CD4-positive, alpha-beta T cell treated with Interleukin-6 at 100 ng/mL for 8 hours (primary cell): ENCODE measurements at regions not wholly inside any gene's neighbourhood (a gene's known extent, or its start where the extent isn't known, plus 50 kb on each side); places are given as distances from the start of the nearest gene placed in this dataset.
"Not testable (repeated sequence)": the region's sequence is repeated elsewhere in the genome, so short reads cannot be mapped to it uniquely, and the experiment has no call there.

Experiments used
- DNase-seq: peaks from one replicate; pipeline ENCODE4 v3.0.0-alpha.2; 2020; ENCODE audit warnings: mixed read lengths, low spot score

DNA sequence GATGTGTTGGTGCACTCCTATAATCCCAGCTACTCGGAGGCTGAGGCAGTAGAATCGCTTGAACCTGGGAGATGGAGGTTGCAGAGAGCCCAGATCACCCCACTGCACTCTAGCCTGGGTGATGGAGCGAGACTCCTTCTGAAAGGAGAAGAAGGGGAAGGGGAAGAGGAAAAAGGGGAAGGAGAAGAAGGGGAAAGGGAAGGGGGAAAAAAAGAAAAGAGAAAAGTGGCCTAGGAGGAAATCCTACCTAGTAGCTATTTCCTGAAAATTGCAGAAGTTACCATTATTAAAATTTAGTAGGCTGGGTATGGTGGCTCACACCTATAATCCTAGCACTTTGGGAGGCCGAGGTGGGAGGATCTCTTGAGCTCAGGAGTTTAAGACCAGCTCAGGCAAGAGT, 67.4 kb downstream of the ARRDC3 start:
- DNase-seq = no peak

GRCh38 chr5:91313757-91314673, 69.1 kb downstream of the ARRDC3 start:
- DNase-seq = peak; percentile 91

GRCh38 chr5:91312698-91313097, 70.4 kb downstream of the ARRDC3 start:
- no peak for DNase-seq

- peak; percentile 82 for DNase-seq
These were observed 71.2 kb downstream of the ARRDC3 start for GRCh38 chr5:91311697-91312501.

GRCh38 chr5:91311168-91311696, 71.9 kb downstream of the ARRDC3 start:
- no peak for DNase-seq

GRCh38 chr5:91308157-91308556, 75.0 kb downstream of the ARRDC3 start:
- DNase-seq = not testable (repeated sequence)

DNA sequence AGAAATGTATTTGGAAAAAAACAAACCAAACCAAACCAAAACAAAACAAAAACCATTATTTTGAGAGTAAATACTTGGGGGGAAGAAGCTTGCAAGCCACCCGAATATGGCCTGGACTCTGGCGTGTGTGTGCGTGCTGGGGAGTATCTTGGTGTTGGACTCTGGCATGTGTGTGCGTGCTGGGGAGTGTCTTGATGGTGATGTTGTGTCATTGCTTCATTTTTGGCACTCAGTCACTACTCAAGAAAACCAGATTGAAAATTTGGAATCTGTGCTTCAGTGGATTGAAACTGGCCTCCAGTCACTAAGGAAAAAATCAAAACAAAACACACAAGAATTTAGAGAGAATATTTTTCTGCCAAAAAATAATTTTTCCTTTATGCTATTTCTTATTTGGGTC, 76.1 kb downstream of the ARRDC3 start:
- DNase-seq = no peak

DNA sequence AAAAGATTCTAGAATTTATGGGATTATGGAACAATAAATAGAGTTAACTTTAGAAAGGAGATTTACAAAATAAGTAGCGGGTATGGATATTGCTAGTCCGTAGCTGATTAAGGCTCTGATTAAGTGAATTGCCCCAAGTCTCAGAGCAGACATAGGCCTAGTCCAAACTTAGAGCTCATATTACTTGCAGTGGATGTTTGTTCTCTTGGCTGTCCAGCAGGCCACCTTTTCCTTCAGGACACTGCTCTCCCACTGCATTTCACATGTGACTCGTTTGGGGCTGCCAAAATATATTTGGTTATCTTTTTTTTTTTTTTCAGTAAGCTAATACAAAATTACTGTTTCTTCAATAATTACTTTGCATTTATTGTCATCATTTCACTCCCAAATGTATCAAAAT, 76.6 kb downstream of the ARRDC3 start:
- no peak for DNase-seq

GRCh38 chr5:91305640-91306039, 77.5 kb downstream of the ARRDC3 start:
- no peak for DNase-seq

DNA sequence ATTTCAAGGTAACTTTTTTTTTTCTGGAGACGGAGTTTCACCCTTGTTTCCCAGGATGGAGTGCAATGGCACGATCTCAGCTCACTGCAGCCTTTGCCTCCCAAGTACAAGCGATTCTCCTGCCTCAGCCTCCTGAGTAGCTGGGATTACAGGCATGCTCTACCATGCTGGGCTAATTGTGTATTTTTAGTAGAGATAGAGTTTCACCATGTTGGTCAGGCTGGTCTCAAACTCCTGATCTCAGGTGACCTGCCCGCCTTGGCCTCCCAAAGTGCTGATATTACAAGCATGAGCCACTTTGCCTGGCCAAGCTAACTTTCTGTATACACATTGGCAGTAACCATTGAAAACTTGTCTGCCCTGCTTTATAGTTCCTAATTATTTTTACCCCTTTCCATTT, 79.1 kb downstream of the ARRDC3 start:
- DNase-seq = not testable (repeated sequence)

DNA sequence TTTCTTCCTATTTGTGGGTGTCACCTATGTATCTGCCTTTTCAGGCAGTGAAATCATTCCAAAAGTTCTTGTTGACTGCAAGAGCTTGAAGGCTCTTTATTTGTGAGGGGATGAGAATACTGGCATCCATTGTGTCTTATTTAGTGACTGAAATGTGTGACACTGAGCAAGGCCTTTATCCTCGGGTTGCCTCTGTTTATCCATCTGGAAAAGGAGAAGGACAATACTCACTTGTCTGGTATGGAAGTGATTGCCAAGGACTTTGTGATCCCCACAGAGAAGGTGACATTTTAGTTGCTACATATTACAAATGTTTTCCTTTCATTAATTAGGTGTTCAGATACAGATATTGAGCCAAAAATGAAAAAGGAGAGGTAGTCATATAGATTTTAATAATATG, 80.2 kb downstream of the ARRDC3 start:
- DNase-seq = no peak

DNA sequence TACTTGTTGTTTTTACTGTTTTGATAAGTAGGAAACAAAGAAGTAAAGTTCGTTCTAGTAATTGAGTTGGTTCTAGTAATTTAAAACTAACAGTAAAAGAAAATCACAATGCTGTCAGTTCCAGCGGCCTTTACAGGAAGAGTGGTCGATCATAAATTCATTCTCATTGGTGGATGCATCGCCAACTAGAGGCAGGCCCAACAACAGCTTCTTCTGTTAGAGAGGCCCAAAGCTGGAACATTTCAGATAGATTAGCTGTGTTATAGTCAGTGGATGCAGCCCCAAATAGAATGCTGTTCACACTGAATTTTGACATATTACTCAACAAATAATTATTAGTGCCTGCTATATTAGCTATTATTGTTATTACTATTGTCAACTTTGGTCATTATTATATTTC, 80.8 kb downstream of the ARRDC3 start:
- no peak for DNase-seq

DNA sequence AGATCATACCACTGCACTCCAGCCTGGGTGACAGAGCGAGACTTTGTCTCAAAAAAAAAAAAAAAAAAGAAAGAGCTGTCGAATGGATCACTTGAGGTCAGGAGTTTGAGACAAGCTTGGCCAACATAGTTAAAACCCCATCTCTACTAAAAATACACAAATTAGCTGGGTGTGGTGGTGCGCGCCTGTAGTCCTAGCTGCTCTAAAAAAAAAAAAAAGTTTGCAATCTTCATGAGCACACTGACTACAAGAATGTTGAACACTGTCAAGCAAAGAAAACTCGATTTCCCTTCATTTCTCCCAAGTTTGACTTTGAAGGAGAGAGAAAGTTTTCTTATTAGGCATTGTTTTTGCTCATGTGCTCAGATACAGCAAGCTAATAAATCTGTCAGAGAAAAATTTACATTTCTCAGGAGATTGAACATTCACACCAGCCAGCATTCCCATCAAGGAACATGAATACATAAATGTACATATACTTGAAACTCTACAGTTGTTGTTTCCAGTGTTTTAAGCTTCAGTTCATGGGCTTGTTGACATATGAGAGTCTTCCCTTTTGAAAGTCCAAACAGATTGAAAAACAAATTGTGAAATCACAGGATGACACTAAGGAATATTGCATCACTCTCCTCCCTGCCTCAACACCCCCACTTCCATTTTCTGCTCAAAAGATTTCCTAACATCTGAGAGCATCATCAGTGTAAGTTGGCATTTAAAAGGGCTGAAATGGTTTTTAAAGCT, 81.8 kb downstream of the ARRDC3 start:
- no peak for DNase-seq

DNA sequence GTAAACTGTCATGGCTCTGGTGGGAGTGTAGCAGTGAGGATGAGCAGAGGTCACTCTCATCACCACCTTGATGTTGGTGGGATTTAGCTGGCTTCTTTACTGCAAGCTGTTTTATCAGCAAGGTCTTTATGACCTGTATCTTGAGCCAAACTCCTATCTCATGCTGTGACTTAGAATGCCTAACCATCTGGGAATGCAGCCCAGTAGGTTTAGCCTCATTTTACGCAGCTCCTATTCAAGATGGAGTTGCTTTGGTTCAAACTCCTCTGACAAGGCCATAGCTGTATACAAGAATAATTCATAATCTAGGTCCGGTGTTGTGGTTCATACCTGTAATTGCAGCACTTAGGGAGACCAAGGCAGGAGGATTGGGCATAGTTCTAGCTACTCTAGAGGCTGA, 85.1 kb downstream of the ARRDC3 start:
- no peak for DNase-seq

DNA sequence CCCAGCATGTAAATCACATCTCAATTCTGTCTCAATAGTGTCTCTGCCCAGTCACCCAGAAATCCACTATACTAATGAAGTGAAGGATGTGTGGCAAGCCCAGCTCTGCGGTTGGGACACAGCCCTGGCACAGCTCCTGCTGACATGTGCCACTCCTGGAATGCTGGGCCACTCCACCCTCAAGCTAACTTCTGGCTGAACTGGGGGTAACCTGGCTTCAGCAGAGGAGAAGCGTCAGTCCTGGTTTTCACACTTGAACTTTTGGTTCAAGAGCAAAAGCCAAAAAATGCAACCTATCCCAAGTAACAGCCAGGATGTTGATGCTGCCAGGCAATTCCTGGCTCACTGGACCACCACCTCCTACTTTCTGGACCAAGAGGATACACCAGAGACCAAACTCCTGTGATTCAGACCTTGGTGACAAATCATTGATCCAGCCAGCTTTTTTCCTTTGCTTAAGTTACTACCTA, 86.4 kb downstream of the ARRDC3 start:
- no peak for DNase-seq

- not testable (repeated sequence) for DNase-seq
These were observed 87.0 kb downstream of the ARRDC3 start for GRCh38 chr5:91296102-91296501.

GRCh38 chr5:91293131-91293530, 90.0 kb downstream of the ARRDC3 start:
- DNase-seq = no peak

GRCh38 chr5:91291628-91292569, 91.2 kb downstream of the ARRDC3 start:
- no peak for DNase-seq

GRCh38 chr5:91288118-91288916, 94.8 kb downstream of the ARRDC3 start:
- no peak for DNase-seq

DNA sequence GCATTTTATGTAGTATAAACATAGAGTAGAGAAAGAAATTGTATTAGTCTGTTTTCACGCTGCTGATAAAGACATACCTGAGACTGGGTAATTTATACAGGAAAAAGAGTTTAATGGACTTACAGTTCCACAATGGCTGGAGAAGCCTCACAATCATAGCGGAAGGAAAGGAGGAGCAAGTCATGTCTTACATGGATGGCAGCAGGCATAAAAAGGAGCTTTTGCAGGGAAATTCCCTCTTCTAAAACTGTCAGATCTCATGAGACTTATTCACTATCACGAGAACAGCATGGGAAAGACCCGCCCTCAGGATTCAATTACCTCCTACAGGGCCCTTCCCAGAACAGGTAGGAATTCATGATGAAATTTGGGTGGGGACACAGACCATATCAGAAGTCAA, 98.1 kb downstream of the ARRDC3 start:
- not testable (repeated sequence) for DNase-seq
